Gastroesophageal sphincter (tissue), 2 donors: ENCODE measurements at regions not wholly inside any gene's neighbourhood (a gene's known extent, or its start where the extent isn't known, plus 50 kb on each side); places are given as distances from the start of the nearest gene placed in this dataset.

Source experiments
- POLR2A ChIP-seq, 2 donors: fragments of 450-650 bp; IDR thresholded peaks; one replicate each; pipeline ENCODE4 v1.6.1; 2017; ENCODE audit warnings: antibody characterized with exemption in 2 of 2, mild to moderate bottlenecking in 2 of 2, moderate library complexity in 1 of 2
- POLR2AphosphoS5 ChIP-seq: sonication (generic); formaldehyde crosslinking; IDR thresholded peaks from one replicate; pipeline ENCODE4 v1.6.1; 2017; ENCODE audit warnings: antibody characterized with exemption

GRCh38 chr13:40076765-40077362 lies 421.4 kb downstream of the COG6 start:
- TF ChIP-seq POLR2AphosphoS5 (no peak), POLR2A (IDR thresholded peaks at IDR 0.05) (no peak)
